Liver (tissue), 3 donors: ENCODE measurements at regions not wholly inside any gene's neighbourhood (a gene's known extent, or its start where the extent isn't known, plus 50 kb on each side); places are given as distances from the start of the nearest gene placed in this dataset.

Experiments
- EGR1 ChIP-seq, 2 donors: IDR thresholded peaks; 2 replicates each; pipeline ENCODE4 v1.6.1; 2016 to 2018; ENCODE audit warnings: antibody characterized with exemption in 2 of 2, low read depth in 2 of 2
- GABPA ChIP-seq, 2 donors: IDR thresholded peaks in 1 of 2; conservative IDR thresholded peaks in 1 of 2; 2 replicates each; pipeline ENCODE4 v1.6.1; 2016; ENCODE audit warnings: antibody characterized with exemption in 2 of 2, mild to moderate bottlenecking in 1 of 2, moderate library complexity in 1 of 2
- HNF4A ChIP-seq, 2 donors: conservative IDR thresholded peaks; 2 replicates each; pipeline ENCODE4 v1.6.1; 2016; ENCODE audit warnings: antibody characterized with exemption in 2 of 2, mild to moderate bottlenecking in 2 of 2
- JUND ChIP-seq, 2 donors: IDR thresholded peaks; 2 replicates each; pipeline ENCODE4 v1.6.1; 2016; ENCODE audit warnings: antibody characterized with exemption in 2 of 2
- RAD21 ChIP-seq, 2 donors: IDR thresholded peaks; 2 replicates each; pipeline ENCODE4 v1.6.1; 2016; ENCODE audit warnings: antibody characterized with exemption in 2 of 2, mild to moderate bottlenecking in 2 of 2
- TAF1 ChIP-seq: conservative IDR thresholded peaks from 2 replicates; pipeline ENCODE4 v1.6.1; 2016; ENCODE audit warnings: antibody characterized with exemption, mild to moderate bottlenecking
- YY1 ChIP-seq: IDR thresholded peaks from 2 replicates; pipeline ENCODE4 v1.6.1; 2016; ENCODE audit warnings: antibody characterized with exemption, mild to moderate bottlenecking
- TF ChIP-seq, protein P1 (sequence below): IDR thresholded peaks from 2 replicates; pipeline ENCODE4 v1.6.1; 2016; ENCODE audit warnings: antibody characterized with exemption, mild to moderate bottlenecking
- TF ChIP-seq, protein P2 (sequence below): fragments of 150-350 bp; IDR thresholded peaks from 2 replicates; pipeline ENCODE4 v1.5.1; 2017; ENCODE audit warnings: improper control_type of control experiment, low read depth, low read length; ENCODE audit not compliant: missing input control
- TF ChIP-seq, protein P3 (sequence below): IDR thresholded peaks from 2 replicates; pipeline ENCODE4 v1.6.1; 2016; ENCODE audit warnings: antibody characterized with exemption
- TF ChIP-seq, protein P4 (sequence below): IDR thresholded peaks from 2 replicates; pipeline ENCODE4 v1.6.1; 2016; ENCODE audit warnings: antibody characterized with exemption
- TF ChIP-seq, protein P5 (sequence below): IDR thresholded peaks from 2 replicates; pipeline ENCODE4 v1.6.1; 2016; ENCODE audit warnings: antibody characterized with exemption
- donor health status: healthy.
- donor health status: healthy.

DNA sequence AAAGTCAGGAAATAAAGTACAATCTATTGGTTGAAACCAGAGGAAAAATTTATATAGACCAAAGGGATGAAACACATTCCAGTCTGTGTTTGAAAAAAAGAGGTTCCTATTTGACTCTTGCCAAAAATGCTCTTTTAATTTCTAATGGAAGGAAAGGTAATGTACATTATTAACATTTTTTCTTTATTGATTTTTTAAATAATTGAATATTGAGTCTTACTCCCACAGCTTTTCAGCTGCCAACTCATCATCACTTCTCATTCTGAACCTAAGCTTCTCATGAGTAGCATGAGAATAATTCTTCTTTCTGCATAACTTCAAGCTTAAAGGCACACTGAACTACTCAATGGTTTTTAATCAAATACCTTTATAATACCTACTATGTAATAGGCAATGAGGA, 49.8 kb upstream of the FHIP2A start:
- TF ChIP-seq, protein P1, sequence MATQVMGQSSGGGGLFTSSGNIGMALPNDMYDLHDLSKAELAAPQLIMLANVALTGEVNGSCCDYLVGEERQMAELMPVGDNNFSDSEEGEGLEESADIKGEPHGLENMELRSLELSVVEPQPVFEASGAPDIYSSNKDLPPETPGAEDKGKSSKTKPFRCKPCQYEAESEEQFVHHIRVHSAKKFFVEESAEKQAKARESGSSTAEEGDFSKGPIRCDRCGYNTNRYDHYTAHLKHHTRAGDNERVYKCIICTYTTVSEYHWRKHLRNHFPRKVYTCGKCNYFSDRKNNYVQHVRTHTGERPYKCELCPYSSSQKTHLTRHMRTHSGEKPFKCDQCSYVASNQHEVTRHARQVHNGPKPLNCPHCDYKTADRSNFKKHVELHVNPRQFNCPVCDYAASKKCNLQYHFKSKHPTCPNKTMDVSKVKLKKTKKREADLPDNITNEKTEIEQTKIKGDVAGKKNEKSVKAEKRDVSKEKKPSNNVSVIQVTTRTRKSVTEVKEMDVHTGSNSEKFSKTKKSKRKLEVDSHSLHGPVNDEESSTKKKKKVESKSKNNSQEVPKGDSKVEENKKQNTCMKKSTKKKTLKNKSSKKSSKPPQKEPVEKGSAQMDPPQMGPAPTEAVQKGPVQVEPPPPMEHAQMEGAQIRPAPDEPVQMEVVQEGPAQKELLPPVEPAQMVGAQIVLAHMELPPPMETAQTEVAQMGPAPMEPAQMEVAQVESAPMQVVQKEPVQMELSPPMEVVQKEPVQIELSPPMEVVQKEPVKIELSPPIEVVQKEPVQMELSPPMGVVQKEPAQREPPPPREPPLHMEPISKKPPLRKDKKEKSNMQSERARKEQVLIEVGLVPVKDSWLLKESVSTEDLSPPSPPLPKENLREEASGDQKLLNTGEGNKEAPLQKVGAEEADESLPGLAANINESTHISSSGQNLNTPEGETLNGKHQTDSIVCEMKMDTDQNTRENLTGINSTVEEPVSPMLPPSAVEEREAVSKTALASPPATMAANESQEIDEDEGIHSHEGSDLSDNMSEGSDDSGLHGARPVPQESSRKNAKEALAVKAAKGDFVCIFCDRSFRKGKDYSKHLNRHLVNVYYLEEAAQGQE = no peak
- no peak for TF ChIP-seq EGR1 (IDR thresholded peaks at IDR 0.05; ENCODE audit: low read depth in 2 of 2)
- TF ChIP-seq, protein P2, sequence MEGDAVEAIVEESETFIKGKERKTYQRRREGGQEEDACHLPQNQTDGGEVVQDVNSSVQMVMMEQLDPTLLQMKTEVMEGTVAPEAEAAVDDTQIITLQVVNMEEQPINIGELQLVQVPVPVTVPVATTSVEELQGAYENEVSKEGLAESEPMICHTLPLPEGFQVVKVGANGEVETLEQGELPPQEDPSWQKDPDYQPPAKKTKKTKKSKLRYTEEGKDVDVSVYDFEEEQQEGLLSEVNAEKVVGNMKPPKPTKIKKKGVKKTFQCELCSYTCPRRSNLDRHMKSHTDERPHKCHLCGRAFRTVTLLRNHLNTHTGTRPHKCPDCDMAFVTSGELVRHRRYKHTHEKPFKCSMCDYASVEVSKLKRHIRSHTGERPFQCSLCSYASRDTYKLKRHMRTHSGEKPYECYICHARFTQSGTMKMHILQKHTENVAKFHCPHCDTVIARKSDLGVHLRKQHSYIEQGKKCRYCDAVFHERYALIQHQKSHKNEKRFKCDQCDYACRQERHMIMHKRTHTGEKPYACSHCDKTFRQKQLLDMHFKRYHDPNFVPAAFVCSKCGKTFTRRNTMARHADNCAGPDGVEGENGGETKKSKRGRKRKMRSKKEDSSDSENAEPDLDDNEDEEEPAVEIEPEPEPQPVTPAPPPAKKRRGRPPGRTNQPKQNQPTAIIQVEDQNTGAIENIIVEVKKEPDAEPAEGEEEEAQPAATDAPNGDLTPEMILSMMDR = no peak
- no peak for TF ChIP-seq RAD21 (IDR thresholded peaks at IDR 0.05)
- TF ChIP-seq YY1 = no peak
- TF ChIP-seq TAF1 = no peak
- no peak for TF ChIP-seq HNF4A (conservative IDR thresholded peaks at IDR 0.05)
- TF ChIP-seq, protein P3, sequence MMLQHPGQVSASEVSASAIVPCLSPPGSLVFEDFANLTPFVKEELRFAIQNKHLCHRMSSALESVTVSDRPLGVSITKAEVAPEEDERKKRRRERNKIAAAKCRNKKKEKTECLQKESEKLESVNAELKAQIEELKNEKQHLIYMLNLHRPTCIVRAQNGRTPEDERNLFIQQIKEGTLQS = no peak
- TF ChIP-seq, protein P4, sequence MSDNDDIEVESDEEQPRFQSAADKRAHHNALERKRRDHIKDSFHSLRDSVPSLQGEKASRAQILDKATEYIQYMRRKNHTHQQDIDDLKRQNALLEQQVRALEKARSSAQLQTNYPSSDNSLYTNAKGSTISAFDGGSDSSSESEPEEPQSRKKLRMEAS = no peak
- no peak for TF ChIP-seq GABPA (IDR thresholded peaks at IDR 0.05 in 1 of 2, conservative IDR thresholded peaks at IDR 0.05 in 1 of 2)
- no peak for TF ChIP-seq JUND (IDR thresholded peaks at IDR 0.05)
- TF ChIP-seq, protein P5, sequence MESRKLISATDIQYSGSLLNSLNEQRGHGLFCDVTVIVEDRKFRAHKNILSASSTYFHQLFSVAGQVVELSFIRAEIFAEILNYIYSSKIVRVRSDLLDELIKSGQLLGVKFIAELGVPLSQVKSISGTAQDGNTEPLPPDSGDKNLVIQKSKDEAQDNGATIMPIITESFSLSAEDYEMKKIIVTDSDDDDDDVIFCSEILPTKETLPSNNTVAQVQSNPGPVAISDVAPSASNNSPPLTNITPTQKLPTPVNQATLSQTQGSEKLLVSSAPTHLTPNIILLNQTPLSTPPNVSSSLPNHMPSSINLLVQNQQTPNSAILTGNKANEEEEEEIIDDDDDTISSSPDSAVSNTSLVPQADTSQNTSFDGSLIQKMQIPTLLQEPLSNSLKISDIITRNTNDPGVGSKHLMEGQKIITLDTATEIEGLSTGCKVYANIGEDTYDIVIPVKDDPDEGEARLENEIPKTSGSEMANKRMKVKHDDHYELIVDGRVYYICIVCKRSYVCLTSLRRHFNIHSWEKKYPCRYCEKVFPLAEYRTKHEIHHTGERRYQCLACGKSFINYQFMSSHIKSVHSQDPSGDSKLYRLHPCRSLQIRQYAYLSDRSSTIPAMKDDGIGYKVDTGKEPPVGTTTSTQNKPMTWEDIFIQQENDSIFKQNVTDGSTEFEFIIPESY = no peak
